CD14-positive monocyte (primary cell): ENCODE measurements at regions not wholly inside any gene's neighbourhood (a gene's known extent, or its start where the extent isn't known, plus 50 kb on each side); places are given as distances from the start of the nearest gene placed in this dataset.

ENCODE experiments used
- DNase-seq, 3 donors: peaks; one replicate each; pipeline ENCODE4 v3.0.0-alpha.2; 2011 to 2022
- H2AFZ ChIP-seq: 2 replicates; pipeline ENCODE4 v1.6.0; 2012; ENCODE audit warnings: mild to moderate bottlenecking, low read depth, low read length, inconsistent platforms; ENCODE audit not compliant: insufficient read depth, poor library complexity, severe bottlenecking
- H3K27ac ChIP-seq, 2 donors: 1 replicate in 1 of 2; 2 replicates in 1 of 2; pipeline ENCODE4 v1.5.1; 2012 to 2013; ENCODE audit warnings: low read length in 2 of 2, control low read depth in 1 of 2, inconsistent platforms in 1 of 2, low read depth in 1 of 2, mild to moderate bottlenecking in 1 of 2
- H3K27me3 ChIP-seq, 2 donors: one replicate each; pipeline versions ENCODE4 v1.6.0 to v1.6.1; 2011 to 2013; ENCODE audit warnings: low read length in 2 of 2; ENCODE audit not compliant: control insufficient read depth in 2 of 2, insufficient read depth in 2 of 2
- H3K36me3 ChIP-seq, 2 donors: replicated peaks in 1 of 2; 1 replicate in 1 of 2; 2 replicates in 1 of 2; pipeline versions ENCODE4 v1.5.1 to v1.6.1; 2012 to 2013; ENCODE audit warnings: low read length in 2 of 2, control low read depth in 1 of 2, inconsistent platforms in 1 of 2, mild to moderate bottlenecking in 1 of 2; ENCODE audit not compliant: insufficient read depth in 2 of 2, control insufficient read depth in 1 of 2
- H3K4me1 ChIP-seq, 2 donors: 1 replicate in 1 of 2; 2 replicates in 1 of 2; pipeline versions ENCODE4 v1.5.1 to v1.6.1; 2012 to 2013; ENCODE audit warnings: low read length in 2 of 2, control low read depth in 1 of 2, inconsistent platforms in 1 of 2, mild to moderate bottlenecking in 1 of 2, moderate library complexity in 1 of 2; ENCODE audit not compliant: insufficient read depth in 2 of 2, control insufficient read depth in 1 of 2
- H3K4me2 ChIP-seq: replicated peaks from 2 replicates; pipeline ENCODE3; 2012; ENCODE audit warnings: low read length, moderate library complexity, mild to moderate bottlenecking; ENCODE audit not compliant: poor library complexity, severe bottlenecking; ENCODE audit errors: extremely low read depth
- H3K4me3 ChIP-seq, 3 experiments: fragments of 200-600 bp in 1 of 3; sonication (generic) in 1 of 3; replicated peaks in 1 of 3; 1 replicate in 2 of 3; 2 replicates in 1 of 3; pipeline ENCODE4 v1.5.1; 2011 to 2013; ENCODE audit warnings: low read length in 3 of 3, mild to moderate bottlenecking in 3 of 3, control low read depth in 2 of 3, low read depth in 2 of 3, inconsistent platforms in 1 of 3, moderate library complexity in 1 of 3
- H3K79me2 ChIP-seq: 2 replicates; pipeline ENCODE4 v1.6.0; 2012; ENCODE audit warnings: mild to moderate bottlenecking, control low read depth, inconsistent platforms, low read length, moderate library complexity; ENCODE audit not compliant: insufficient read depth
- H3K9ac ChIP-seq: 2 replicates; pipeline ENCODE4 v1.6.0; 2017; ENCODE audit warnings: low read length, mild to moderate bottlenecking; ENCODE audit not compliant: insufficient read depth, poor library complexity, severe bottlenecking
- H3K9me3 ChIP-seq, 2 donors: replicated peaks in 1 of 2; 1 replicate in 1 of 2; 2 replicates in 1 of 2; pipeline versions ENCODE4 v1.5.1 to v1.6.1; 2012 to 2013; ENCODE audit warnings: low read length in 2 of 2, control low read depth in 1 of 2; ENCODE audit not compliant: control insufficient read depth in 1 of 2, insufficient read depth in 1 of 2
- H4K20me1 ChIP-seq: 2 replicates; pipeline ENCODE4 v1.6.0; 2012; ENCODE audit warnings: mild to moderate bottlenecking, low read length, control low read depth, moderate library complexity; ENCODE audit not compliant: insufficient read depth
- H3K27ac Mint-ChIP-seq, 7 donors: one replicate each; pipeline ENCODE4 v1.8.0; 2020; ENCODE audit warnings: mild to moderate bottlenecking in 7 of 7, mixed read lengths in 7 of 7, moderate library complexity in 6 of 7, inconsistent platforms in 2 of 7
- H3K27me3 Mint-ChIP-seq, 3 donors: one replicate each; pipeline ENCODE4 v1.8.0; 2021 to 2022; ENCODE audit warnings: low read depth in 3 of 3, mild to moderate bottlenecking in 3 of 3, mixed read lengths in 3 of 3, moderate library complexity in 3 of 3, inconsistent platforms in 1 of 3
- H3K36me3 Mint-ChIP-seq, 2 donors: one replicate each; pipeline ENCODE4 v1.8.0; 2020; ENCODE audit warnings: mixed read lengths in 2 of 2, inconsistent platforms in 1 of 2, mild to moderate bottlenecking in 1 of 2
- H3K4me1 Mint-ChIP-seq: one replicate; pipeline ENCODE4 v1.8.0; 2020; ENCODE audit warnings: mild to moderate bottlenecking, mixed read lengths
- H3K4me3 Mint-ChIP-seq, 2 donors: one replicate each; pipeline ENCODE4 v1.8.0; 2020; ENCODE audit warnings: mild to moderate bottlenecking in 2 of 2, mixed read lengths in 2 of 2, moderate library complexity in 1 of 2
- H3K9me3 Mint-ChIP-seq, 7 donors: one replicate each; pipeline ENCODE4 v1.8.0; 2020 to 2022; ENCODE audit warnings: mixed read lengths in 7 of 7, mild to moderate bottlenecking in 6 of 7, moderate library complexity in 6 of 7, inconsistent platforms in 2 of 7
- WGBS: methylation state at CpG from one replicate; pipeline ENCODE4 v1.1.5; 2013; ENCODE audit warnings: missing lambda C conversion rate; ENCODE audit not compliant: insufficient coverage; 5-methylcytosine and 5-hydroxymethylcytosine counted together
- intact Hi-C, 2 donors: fragments of 100-400 bp; cut with micrococcal nuclease; formaldehyde crosslinking; loops; one replicate each; pipeline versions ENCODE4 v1.15.0 to v1.15.1; 2023
- TF ChIP-seq, protein P1 (sequence below): fragments of 200-600 bp; IDR thresholded peaks from one replicate; pipeline ENCODE4 v1.8.0; 2022; ENCODE audit warnings: antibody characterized with exemption, mild to moderate bottlenecking

DNA sequence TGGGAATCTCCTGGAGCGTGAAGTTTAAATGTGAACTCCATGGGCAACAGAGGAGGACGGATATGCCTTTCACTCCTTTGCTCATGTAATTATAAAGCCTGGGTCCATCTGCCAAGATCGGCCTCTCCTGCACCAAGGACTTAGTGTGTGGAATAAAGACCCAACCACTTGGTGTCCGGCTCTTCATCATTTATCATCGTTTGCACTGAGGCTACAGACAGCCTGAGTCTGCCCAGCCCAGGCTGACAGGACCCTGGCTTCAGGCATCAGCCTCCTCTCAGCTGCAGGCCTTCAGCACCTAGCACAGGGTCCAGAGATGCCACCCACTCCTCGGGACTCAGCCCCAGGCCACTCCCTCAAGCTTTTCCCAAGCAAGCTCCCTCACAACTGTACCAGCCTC lies 206.8 kb upstream of the IPO5 start:
- no peak for DNase-seq
- Histone ChIP-seq H3K79me2 (no peaks in the 10 kb centered on the region), H4K20me1 (no peaks in the 10 kb centered on the region), H3K4me1 (no peaks in the 10 kb centered on the region), H3K9me3 (peaks cover 10 to 23% of the 10 kb centered on the region in 2 donors), H3K36me3 (no peaks in the 10 kb centered on the region), H2AFZ (no peak overlapping the region), H3K4me2 (no peak overlapping the region), H3K4me3 (no peak overlapping the region), H3K9ac (no peak overlapping the region), H3K27ac (no peak overlapping the region), H3K27me3 (no peaks in the 10 kb centered on the region)
- Mint-ChIP-seq H3K4me3 (no peak overlapping the region), H3K27me3 (no peaks in the 10 kb centered on the region), H3K9me3 (peaks cover 7 to 26% (median 9%) of the 10 kb centered on the region in 7 donors), H3K27ac (no peak overlapping the region), H3K36me3 (no peaks in the 10 kb centered on the region), H3K4me1 (no peaks in the 10 kb centered on the region)
- intact Hi-C loops = no loop called here
- 85% methylated on average over 5 of the region's 6 CpGs for WGBS
- TF ChIP-seq, protein P1, sequence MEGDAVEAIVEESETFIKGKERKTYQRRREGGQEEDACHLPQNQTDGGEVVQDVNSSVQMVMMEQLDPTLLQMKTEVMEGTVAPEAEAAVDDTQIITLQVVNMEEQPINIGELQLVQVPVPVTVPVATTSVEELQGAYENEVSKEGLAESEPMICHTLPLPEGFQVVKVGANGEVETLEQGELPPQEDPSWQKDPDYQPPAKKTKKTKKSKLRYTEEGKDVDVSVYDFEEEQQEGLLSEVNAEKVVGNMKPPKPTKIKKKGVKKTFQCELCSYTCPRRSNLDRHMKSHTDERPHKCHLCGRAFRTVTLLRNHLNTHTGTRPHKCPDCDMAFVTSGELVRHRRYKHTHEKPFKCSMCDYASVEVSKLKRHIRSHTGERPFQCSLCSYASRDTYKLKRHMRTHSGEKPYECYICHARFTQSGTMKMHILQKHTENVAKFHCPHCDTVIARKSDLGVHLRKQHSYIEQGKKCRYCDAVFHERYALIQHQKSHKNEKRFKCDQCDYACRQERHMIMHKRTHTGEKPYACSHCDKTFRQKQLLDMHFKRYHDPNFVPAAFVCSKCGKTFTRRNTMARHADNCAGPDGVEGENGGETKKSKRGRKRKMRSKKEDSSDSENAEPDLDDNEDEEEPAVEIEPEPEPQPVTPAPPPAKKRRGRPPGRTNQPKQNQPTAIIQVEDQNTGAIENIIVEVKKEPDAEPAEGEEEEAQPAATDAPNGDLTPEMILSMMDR = no peak

GRCh38 chr13:97749174-97749573 lies 204.3 kb upstream of the IPO5 start:
- H3K9me3 ChIP-seq = peaks cover 10 to 23% of the 10 kb centered on the region in 2 donors
- H3K27ac ChIP-seq = no peak overlapping the region
- 100% methylated on average over 1 of the region's 5 CpGs for WGBS
- H3K27me3 Mint-ChIP-seq = no peaks in the 10 kb centered on the region
- H3K27ac Mint-ChIP-seq = no peak overlapping the region
- H3K36me3 ChIP-seq = no peaks in the 10 kb centered on the region
- no peak overlapping the region for H3K9ac ChIP-seq
- peaks cover 7 to 29% (median 11%) of the 10 kb centered on the region in 7 donors for H3K9me3 Mint-ChIP-seq
- intact Hi-C loops = no loop called here
- TF ChIP-seq, protein P1 = no peak
- H3K4me2 ChIP-seq = no peak overlapping the region
- no peak for DNase-seq
- no peaks in the 10 kb centered on the region for H3K4me1 Mint-ChIP-seq
- H3K4me3 ChIP-seq = no peak overlapping the region
- no peaks in the 10 kb centered on the region for H3K27me3 ChIP-seq
- H3K79me2 ChIP-seq = no peaks in the 10 kb centered on the region
- no peaks in the 10 kb centered on the region for H3K4me1 ChIP-seq
- no peaks in the 10 kb centered on the region for H3K36me3 Mint-ChIP-seq
- H3K4me3 Mint-ChIP-seq = no peak overlapping the region
- H4K20me1 ChIP-seq = no peaks in the 10 kb centered on the region
- no peak overlapping the region for H2AFZ ChIP-seq
